ENCODE measurements at regions not wholly inside any gene's neighbourhood (a gene's known extent, or its start where the extent isn't known, plus 50 kb on each side); places are given as distances from the start of the nearest gene placed in this dataset.

DNA sequence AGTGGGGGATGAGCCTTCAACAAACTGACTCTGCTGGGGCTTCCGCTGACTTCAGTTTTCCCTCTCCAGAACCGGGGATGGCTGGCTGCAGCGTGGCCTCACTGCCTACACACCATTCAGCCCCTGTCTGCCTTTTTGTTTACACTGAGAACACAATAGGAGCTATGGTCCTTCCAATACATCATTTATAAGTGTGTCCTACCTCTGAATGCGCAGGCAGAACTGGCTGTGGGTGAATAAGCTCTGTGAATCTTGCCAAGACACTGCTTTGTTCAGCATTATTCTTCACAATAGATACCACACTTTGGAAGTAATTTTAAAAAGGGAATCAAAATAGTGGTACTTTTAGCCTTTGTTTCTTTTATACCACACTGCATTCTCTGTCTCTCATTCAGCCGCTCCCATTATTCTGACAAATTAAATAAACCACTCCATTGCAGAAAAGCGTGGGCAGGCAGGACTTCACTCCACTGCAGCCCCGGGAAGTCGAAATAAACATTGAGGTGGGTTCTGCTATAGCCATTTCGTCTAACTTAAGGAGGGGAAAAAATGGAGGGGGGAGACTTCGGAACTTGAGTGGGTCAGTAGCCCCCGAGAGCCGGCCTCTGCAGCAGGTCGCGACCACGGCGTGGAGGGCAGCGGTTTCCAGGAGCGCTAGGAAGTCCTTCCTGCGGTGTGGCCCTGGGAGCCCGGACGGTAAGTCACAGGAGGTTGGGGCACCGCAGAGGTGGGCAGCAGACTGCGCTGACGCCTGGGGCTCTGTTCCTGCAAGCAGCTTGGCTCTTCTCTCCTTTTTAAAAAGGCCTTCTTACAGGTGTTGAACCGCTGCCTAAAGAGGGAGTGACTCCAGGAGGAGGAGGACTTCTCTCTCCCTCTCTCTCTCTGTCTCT lies 94.8 kb upstream of the SOX1 start:
- Mint-ChIP-seq H3K27ac (no peak overlapping the region), H3K4me1 (ENCODE audit: low read depth) (peaks cover 18% of the 10 kb centered on the region), H3K9me3 (ENCODE audit: low read depth) (peaks cover 13% of the 10 kb centered on the region), H3K27me3 (peaks cover 52% of the 10 kb centered on the region), H3K4me3 (ENCODE audit: low read depth) (no peak overlapping the region), H3K36me3 (ENCODE audit: insufficient read depth) (no peaks in the 10 kb centered on the region)
- no peak for TF ChIP-seq CTCF (IDR thresholded peaks at IDR 0.05; ENCODE audit: unreplicated experiment)
- DNase-seq (ENCODE audit: low spot score, unreplicated experiment): no peak

DNA sequence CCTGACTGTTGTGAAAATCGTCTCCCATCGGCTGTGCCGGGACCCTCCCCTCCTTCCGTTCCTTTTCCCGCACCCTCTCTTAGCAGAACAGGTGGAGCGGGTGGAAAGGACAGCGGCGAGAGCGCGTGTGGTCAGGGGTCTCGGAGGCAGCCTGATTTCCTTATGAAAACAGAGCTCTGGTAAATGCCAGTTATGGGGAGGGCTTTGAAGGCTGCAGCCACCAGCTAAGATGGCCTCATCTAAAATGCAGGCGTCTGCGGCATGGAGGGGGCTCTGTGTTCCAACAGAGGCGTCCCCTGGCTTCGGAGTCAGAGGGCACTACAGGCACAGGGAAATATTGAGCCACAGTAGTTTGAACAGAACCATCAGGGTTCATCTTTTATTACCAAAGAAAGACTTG lies 93.8 kb upstream of the SOX1 start:
- no peak for TF ChIP-seq CTCF (IDR thresholded peaks at IDR 0.05; ENCODE audit: unreplicated experiment)
- peaks cover 13% of the 10 kb centered on the region for H3K9me3 Mint-ChIP-seq (ENCODE audit: low read depth)
- H3K27me3 Mint-ChIP-seq: peaks cover 47% of the 10 kb centered on the region
- H3K27ac Mint-ChIP-seq: no peak overlapping the region
- peaks cover 18% of the 10 kb centered on the region for H3K4me1 Mint-ChIP-seq (ENCODE audit: low read depth)
- no peaks in the 10 kb centered on the region for H3K36me3 Mint-ChIP-seq (ENCODE audit: insufficient read depth)
- DNase-seq (ENCODE audit: low spot score, unreplicated experiment): no peak
- no peak overlapping the region for H3K4me3 Mint-ChIP-seq (ENCODE audit: low read depth)

DNA sequence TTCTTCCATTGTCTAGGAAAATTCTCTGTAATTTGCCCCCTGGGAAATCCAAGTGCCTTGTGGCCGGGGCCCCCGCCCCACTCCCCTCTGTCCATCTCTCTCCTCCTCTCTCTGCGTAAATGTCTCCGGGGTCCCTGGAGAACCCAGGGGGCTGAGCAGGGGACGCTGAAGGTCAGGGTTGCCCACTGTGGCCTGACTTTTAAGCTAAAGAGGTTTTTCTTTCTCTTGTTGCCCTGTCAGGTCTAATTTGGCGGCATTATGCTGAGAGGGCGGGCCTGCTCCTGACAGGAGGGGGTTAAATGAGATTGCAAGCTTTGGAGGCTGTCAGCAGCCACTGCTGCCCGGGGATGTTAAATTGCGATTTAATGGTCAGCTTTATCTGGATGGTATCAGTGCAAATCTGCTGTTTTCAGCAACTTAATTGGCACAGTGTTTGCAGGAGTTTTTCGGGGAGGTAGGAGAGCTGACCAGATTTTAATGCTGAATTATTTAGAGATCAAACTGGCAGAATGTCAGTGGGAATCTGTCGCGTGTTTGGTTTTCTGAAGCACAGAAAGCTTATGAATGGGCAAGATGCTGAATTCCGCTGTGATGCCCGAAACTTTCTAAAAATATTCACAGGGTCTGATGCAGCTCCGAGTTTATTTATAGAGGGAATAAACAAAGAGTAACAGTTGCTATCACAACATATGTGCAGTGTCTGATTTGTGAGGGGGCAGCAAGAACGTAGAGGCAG lies 93.2 kb upstream of the SOX1 start:
- no peak overlapping the region for H3K4me3 Mint-ChIP-seq (ENCODE audit: low read depth)
- H3K9me3 Mint-ChIP-seq (ENCODE audit: low read depth): peaks cover 13% of the 10 kb centered on the region
- H3K36me3 Mint-ChIP-seq (ENCODE audit: insufficient read depth): no peaks in the 10 kb centered on the region
- peaks cover 18% of the 10 kb centered on the region for H3K4me1 Mint-ChIP-seq (ENCODE audit: low read depth)
- DNase-seq (ENCODE audit: low spot score, unreplicated experiment): no peak
- no peak overlapping the region for H3K27ac Mint-ChIP-seq
- peaks cover 47% of the 10 kb centered on the region for H3K27me3 Mint-ChIP-seq
- no peak for TF ChIP-seq CTCF (IDR thresholded peaks at IDR 0.05; ENCODE audit: unreplicated experiment)

- Mint-ChIP-seq H3K27me3 (peaks cover 52% of the 10 kb centered on the region), H3K9me3 (ENCODE audit: low read depth) (peaks cover 13% of the 10 kb centered on the region), H3K27ac (peak overlapping the region; percentile 55), H3K36me3 (ENCODE audit: insufficient read depth) (no peaks in the 10 kb centered on the region), H3K4me1 (ENCODE audit: low read depth) (peaks cover 18% of the 10 kb centered on the region), H3K4me3 (ENCODE audit: low read depth) (no peak overlapping the region)
- DNase-seq (ENCODE audit: low spot score, unreplicated experiment): no peak
- TF ChIP-seq CTCF (IDR thresholded peaks at IDR 0.05; ENCODE audit: unreplicated experiment): no peak
These were observed 92.7 kb upstream of the SOX1 start for GRCh38 chr13:111974341-111974640.

DNA sequence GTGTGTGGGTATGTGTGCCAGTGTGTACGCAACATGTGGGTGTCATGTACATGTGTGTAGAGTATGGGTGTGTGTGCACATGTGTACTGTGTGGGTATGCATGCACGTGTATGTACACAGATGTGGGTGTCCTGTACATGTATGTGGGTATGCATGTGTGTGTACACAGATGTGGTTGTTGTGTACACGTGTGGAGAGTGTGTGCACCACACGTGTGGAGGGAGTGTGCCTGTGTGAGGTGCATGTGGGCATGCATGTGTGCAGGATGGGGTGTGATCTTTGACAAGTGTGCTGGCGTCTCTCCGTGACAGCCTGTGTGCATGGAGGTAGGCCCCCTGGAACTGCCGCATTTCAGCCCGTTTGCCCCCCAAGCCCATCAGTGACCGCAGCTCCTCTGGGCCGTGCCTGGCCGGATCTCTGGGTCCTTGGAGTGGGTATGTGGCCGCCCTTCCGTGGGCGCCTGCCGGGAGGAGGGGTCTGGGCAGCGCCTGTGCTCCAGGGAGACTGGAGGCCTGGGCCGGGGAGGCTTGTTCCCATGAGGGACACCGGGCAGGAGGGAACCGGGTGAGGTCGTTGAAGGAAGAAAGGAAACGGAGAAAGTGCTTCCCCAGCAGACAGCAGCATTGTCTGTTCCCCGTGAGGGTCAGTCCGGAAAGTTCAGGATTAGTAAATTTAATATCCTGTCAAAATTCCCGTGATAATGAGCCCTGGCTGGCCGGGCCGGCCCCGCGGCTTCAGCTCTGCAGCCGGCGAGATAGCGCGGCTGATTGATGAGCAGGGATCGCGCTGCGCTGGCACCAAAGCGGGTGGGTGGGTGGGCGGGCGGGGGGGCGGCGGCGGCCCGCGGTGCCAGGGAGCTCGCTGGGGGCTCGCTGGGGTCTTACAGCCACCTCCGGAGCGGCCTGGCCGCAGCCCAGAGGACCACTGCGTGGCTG lies 91.1 kb upstream of the SOX1 start:
- H3K4me3 Mint-ChIP-seq (ENCODE audit: low read depth): no peak overlapping the region
- peaks cover 13% of the 10 kb centered on the region for H3K9me3 Mint-ChIP-seq (ENCODE audit: low read depth)
- no peak for DNase-seq (ENCODE audit: low spot score, unreplicated experiment)
- no peaks in the 10 kb centered on the region for H3K36me3 Mint-ChIP-seq (ENCODE audit: insufficient read depth)
- H3K27me3 Mint-ChIP-seq: peaks cover 58% of the 10 kb centered on the region
- peaks cover 16% of the 10 kb centered on the region for H3K4me1 Mint-ChIP-seq (ENCODE audit: low read depth)
- H3K27ac Mint-ChIP-seq: no peak overlapping the region
- no peak for TF ChIP-seq CTCF (IDR thresholded peaks at IDR 0.05; ENCODE audit: unreplicated experiment)

Measured in progenitor cell of endocrine pancreas (in vitro differentiated cells).